ENCODE measurements at regions not wholly inside any gene's neighbourhood (a gene's known extent, or its start where the extent isn't known, plus 50 kb on each side); places are given as distances from the start of the nearest gene placed in this dataset.

GRCh38 chr5:85716344-85717202 lies 901.2 kb upstream of the COX7C start:
- TF ChIP-seq CTCF (IDR thresholded peaks at IDR 0.05; ENCODE audit: unreplicated experiment in 3 of 3), result no peak
- no peaks in the 10 kb centered on the region for H3K36me3 Mint-ChIP-seq (ENCODE audit: low read depth)
- H3K4me1 Mint-ChIP-seq, result no peaks in the 10 kb centered on the region
- H3K4me3 Mint-ChIP-seq, result no peak overlapping the region
- H3K27me3 Mint-ChIP-seq (ENCODE audit: low read depth), result no peaks in the 10 kb centered on the region
- no peak overlapping the region for H3K27ac Mint-ChIP-seq
- no peaks in the 10 kb centered on the region for H3K9me3 Mint-ChIP-seq

- H3K27ac Mint-ChIP-seq, result no peak overlapping the region
- no peaks in the 10 kb centered on the region for H3K27me3 Mint-ChIP-seq (ENCODE audit: low read depth)
- H3K36me3 Mint-ChIP-seq (ENCODE audit: low read depth), result no peaks in the 10 kb centered on the region
- no peak overlapping the region for H3K4me3 Mint-ChIP-seq
- H3K4me1 Mint-ChIP-seq, result no peaks in the 10 kb centered on the region
- no peaks in the 10 kb centered on the region for H3K9me3 Mint-ChIP-seq
- TF ChIP-seq CTCF (IDR thresholded peaks at IDR 0.05; ENCODE audit: unreplicated experiment in 3 of 3), result no peak
Measured at GRCh38 chr5:85717203-85717563, 900.6 kb upstream of the COX7C start.

GRCh38 chr5:85732185-85732584 lies 885.6 kb upstream of the COX7C start:
- H3K4me1 Mint-ChIP-seq, result no peaks in the 10 kb centered on the region
- peaks cover 5% of the 10 kb centered on the region for H3K27me3 Mint-ChIP-seq (ENCODE audit: low read depth)
- H3K4me3 Mint-ChIP-seq, result no peak overlapping the region
- H3K27ac Mint-ChIP-seq, result no peak overlapping the region
- TF ChIP-seq CTCF (IDR thresholded peaks at IDR 0.05; ENCODE audit: unreplicated experiment in 3 of 3), result no peak
- no peaks in the 10 kb centered on the region for H3K9me3 Mint-ChIP-seq
- no peaks in the 10 kb centered on the region for H3K36me3 Mint-ChIP-seq (ENCODE audit: low read depth)

- Mint-ChIP-seq H3K27me3 (ENCODE audit: low read depth) (no peaks in the 10 kb centered on the region), H3K36me3 (ENCODE audit: low read depth) (no peaks in the 10 kb centered on the region), H3K9me3 (peaks cover 7% of the 10 kb centered on the region), H3K4me1 (no peaks in the 10 kb centered on the region), H3K4me3 (no peak overlapping the region), H3K27ac (no peak overlapping the region)
- TF ChIP-seq CTCF (IDR thresholded peaks at IDR 0.05; ENCODE audit: unreplicated experiment in 3 of 3), result no peak
Measured at GRCh38 chr5:85741972-85742371, 875.8 kb upstream of the COX7C start.

- no peak overlapping the region for H3K27ac Mint-ChIP-seq
- H3K4me1 Mint-ChIP-seq, result no peaks in the 10 kb centered on the region
- H3K27me3 Mint-ChIP-seq (ENCODE audit: low read depth), result no peaks in the 10 kb centered on the region
- H3K4me3 Mint-ChIP-seq, result no peak overlapping the region
- peaks cover 3% of the 10 kb centered on the region for H3K9me3 Mint-ChIP-seq
- TF ChIP-seq CTCF (IDR thresholded peaks at IDR 0.05; ENCODE audit: unreplicated experiment in 3 of 3), result no peak
- H3K36me3 Mint-ChIP-seq (ENCODE audit: low read depth), result no peaks in the 10 kb centered on the region
Measured at GRCh38 chr5:85760519-85760918, 857.2 kb upstream of the COX7C start.

- Mint-ChIP-seq H3K4me3 (no peak overlapping the region), H3K36me3 (ENCODE audit: low read depth) (no peaks in the 10 kb centered on the region), H3K27ac (no peak overlapping the region), H3K27me3 (ENCODE audit: low read depth) (no peaks in the 10 kb centered on the region), H3K9me3 (peaks cover 10% of the 10 kb centered on the region), H3K4me1 (no peaks in the 10 kb centered on the region)
- no peak for TF ChIP-seq CTCF (IDR thresholded peaks at IDR 0.05; ENCODE audit: unreplicated experiment in 3 of 3)
Measured at GRCh38 chr5:85769347-85769746, 848.4 kb upstream of the COX7C start.
